ENCODE measurements at regions not wholly inside any gene's neighbourhood (a gene's known extent, or its start where the extent isn't known, plus 50 kb on each side); places are given as distances from the start of the nearest gene placed in this dataset.
"Not testable (repeated sequence)": the region's sequence is repeated elsewhere in the genome, so short reads cannot be mapped to it uniquely, and the experiment has no call there.

DNA sequence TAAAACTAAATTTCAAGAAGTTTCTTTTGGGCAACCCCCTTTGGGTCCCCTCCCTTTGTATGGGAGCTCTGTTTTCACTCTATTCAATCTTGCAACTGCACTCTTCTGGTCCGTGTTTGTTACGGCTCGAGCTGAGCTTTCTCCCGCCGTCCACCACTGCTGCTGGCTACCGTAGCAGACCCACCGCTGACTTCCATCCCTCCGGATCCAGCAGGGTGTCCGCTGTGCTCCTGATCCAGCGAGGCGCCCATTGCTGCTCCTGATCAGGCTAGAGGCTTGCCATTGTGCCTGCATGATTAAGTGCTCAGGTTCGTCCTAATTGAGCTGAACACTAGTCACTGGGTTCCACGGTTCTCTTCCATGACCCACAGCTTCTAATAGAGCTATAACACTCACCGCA lies 64.9 kb upstream of the ARSJ start:
- TF ChIP-seq, protein P1, sequence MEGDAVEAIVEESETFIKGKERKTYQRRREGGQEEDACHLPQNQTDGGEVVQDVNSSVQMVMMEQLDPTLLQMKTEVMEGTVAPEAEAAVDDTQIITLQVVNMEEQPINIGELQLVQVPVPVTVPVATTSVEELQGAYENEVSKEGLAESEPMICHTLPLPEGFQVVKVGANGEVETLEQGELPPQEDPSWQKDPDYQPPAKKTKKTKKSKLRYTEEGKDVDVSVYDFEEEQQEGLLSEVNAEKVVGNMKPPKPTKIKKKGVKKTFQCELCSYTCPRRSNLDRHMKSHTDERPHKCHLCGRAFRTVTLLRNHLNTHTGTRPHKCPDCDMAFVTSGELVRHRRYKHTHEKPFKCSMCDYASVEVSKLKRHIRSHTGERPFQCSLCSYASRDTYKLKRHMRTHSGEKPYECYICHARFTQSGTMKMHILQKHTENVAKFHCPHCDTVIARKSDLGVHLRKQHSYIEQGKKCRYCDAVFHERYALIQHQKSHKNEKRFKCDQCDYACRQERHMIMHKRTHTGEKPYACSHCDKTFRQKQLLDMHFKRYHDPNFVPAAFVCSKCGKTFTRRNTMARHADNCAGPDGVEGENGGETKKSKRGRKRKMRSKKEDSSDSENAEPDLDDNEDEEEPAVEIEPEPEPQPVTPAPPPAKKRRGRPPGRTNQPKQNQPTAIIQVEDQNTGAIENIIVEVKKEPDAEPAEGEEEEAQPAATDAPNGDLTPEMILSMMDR (IDR thresholded peaks at IDR 0.05), result not testable (repeated sequence)
- not testable (repeated sequence) for TF ChIP-seq POLR2A, EP300, POLR2AphosphoS5 (IDR thresholded peaks at IDR 0.05)

Measured in upper lobe of left lung (tissue), 4 donors.